Kidney (tissue), 13 donors: ENCODE measurements at regions not wholly inside any gene's neighbourhood (a gene's known extent, or its start where the extent isn't known, plus 50 kb on each side); places are given as distances from the start of the nearest gene placed in this dataset.

Experiments used
- DNase-seq, 5 donors: peaks; one replicate each; pipeline ENCODE4 v3.0.0-alpha.2; 2013 to 2020
- FAIRE-seq: peaks from 2 replicates; lab custom pipeline; 2012; peaks lifted over from hg19 to GRCh38; lab: Jason Lieb, UNC
- H3K27ac ChIP-seq, 2 donors: one replicate each; pipeline ENCODE4 v1.7.0; 2013; ENCODE audit warnings: low read depth in 2 of 2, low read length in 2 of 2, inconsistent platforms in 1 of 2
- H3K27me3 ChIP-seq: one replicate; pipeline ENCODE4 v1.7.1; 2013; ENCODE audit warnings: low read length, inconsistent platforms; ENCODE audit not compliant: control insufficient read depth, insufficient read depth
- H3K36me3 ChIP-seq, 3 donors: one replicate each; pipeline versions ENCODE4 v1.7.0 to v1.7.1; 2013; ENCODE audit warnings: low read length in 3 of 3, control low read depth in 1 of 3, inconsistent platforms in 1 of 3; ENCODE audit not compliant: insufficient read depth in 3 of 3, control insufficient read depth in 2 of 3
- H3K4me1 ChIP-seq, 3 donors: one replicate each; pipeline versions ENCODE4 v1.7.0 to v1.7.1; 2013; ENCODE audit warnings: low read length in 3 of 3, inconsistent platforms in 1 of 3, low read depth in 1 of 3; ENCODE audit not compliant: control insufficient read depth in 2 of 3, insufficient read depth in 2 of 3
- H3K4me3 ChIP-seq, 3 donors: one replicate each; pipeline versions ENCODE4 v1.7.0 to v1.8.1; 2013; ENCODE audit warnings: low read length in 3 of 3, control low read depth in 1 of 3, inconsistent platforms in 1 of 3
- H3K9ac ChIP-seq, 3 donors: one replicate each; pipeline versions ENCODE4 v1.7.0 to v1.7.1; 2013; ENCODE audit warnings: low read length in 3 of 3, control low read depth in 1 of 3, inconsistent platforms in 1 of 3
- H3K9me3 ChIP-seq, 3 donors: one replicate each; pipeline versions ENCODE4 v1.7.0 to v1.7.1; 2013; ENCODE audit warnings: low read length in 3 of 3, control low read depth in 1 of 3, inconsistent platforms in 1 of 3; ENCODE audit not compliant: control insufficient read depth in 2 of 3, insufficient read depth in 1 of 3
- CTCF ChIP-seq: IDR thresholded peaks from 3 replicates; pipeline ENCODE4 v1.5.1; 2012; ENCODE audit warnings: mild to moderate bottlenecking, moderate library complexity, borderline replicate concordance; ENCODE audit not compliant: insufficient read depth; ENCODE audit errors: extremely low read depth
- intact Hi-C: fragments of 100-400 bp; cut with DNase I; formaldehyde crosslinking; loops from one replicate; pipeline ENCODE4 v1.11.1; 2022
- donor health status: control.
- donor health status: control.
- donor health status: control.
- donor health status: control.
- donor health status: control.
- donor health status: DM: yes; HTN: yes; CAD: no.
- donor health status: Normal renal cell carcinoma (clear cell type).

DNA sequence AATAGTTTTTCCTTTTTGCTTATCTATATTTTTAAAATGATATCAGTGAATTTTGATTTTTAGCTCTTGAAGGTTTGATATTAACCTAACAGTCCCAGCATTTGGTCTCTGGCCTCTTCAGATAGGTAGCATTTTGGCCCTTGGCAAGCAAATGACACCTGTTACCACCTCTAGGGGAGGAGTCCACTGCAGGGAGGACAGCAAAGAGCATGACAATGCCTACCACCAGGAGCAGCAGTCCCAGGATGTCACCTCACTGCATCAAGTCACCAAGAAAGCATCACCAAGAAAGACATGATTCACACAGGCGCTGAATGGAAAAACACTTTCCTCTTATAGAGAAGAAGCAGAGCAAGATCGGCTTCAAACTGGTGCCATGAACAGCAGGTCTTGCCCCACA is 224.3 kb downstream of the UBE3D start:
- Histone ChIP-seq H3K9me3 (no peaks in the 10 kb centered on the region), H3K4me1 (peaks cover 0 to 3% (median 0%) of the 10 kb centered on the region in 3 donors), H3K9ac (no peak overlapping the region), H3K27me3 (no peaks in the 10 kb centered on the region), H3K36me3 (no peaks in the 10 kb centered on the region), H3K27ac (no peak overlapping the region), H3K4me3 (no peak overlapping the region)
- TF ChIP-seq CTCF, result no peak
- DNase-seq (no peak), FAIRE-seq (no peak)
- intact Hi-C loops, result no loop called here
